ENCODE measurements at regions not wholly inside any gene's neighbourhood (a gene's known extent, or its start where the extent isn't known, plus 50 kb on each side); places are given as distances from the start of the nearest gene placed in this dataset.

DNA sequence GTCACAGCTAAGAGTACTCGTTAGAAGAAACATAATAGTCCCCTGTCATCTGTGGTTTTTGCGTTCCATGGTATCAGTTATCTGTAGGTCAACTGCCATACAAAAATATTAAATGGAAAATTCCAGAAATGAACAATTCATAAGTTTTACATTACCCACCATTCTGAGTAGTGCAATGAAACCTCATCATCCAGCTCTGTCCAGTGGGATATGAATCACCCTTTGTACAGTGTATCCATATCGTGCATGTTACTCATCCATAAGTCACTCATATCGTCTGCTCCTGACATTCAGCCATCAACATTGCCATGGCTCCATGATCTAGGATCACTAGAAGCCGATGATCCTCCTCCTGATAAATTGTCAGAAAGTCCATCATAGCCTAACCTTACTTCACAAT lies 174.9 kb upstream of the C11orf87 start:
- ATAC-seq (no peak), DNase-seq (no peak)
- peaks cover 5% of the 10 kb centered on the region for H3K9me3 Mint-ChIP-seq (ENCODE audit: low read depth)
- no peaks in the 10 kb centered on the region for H3K4me1 Mint-ChIP-seq
- H3K4me3 Mint-ChIP-seq, result no peak overlapping the region
- CTCF ChIA-PET, result no interaction called here
- H3K27me3 Mint-ChIP-seq, result no peaks in the 10 kb centered on the region
- H3K27ac Mint-ChIP-seq, result no peak overlapping the region
- no peaks in the 10 kb centered on the region for H3K36me3 Mint-ChIP-seq

GRCh38 chr11:109249597-109249996 lies 172.4 kb upstream of the C11orf87 start:
- H3K27me3 Mint-ChIP-seq, result no peaks in the 10 kb centered on the region
- CTCF ChIA-PET, result no interaction called here
- H3K36me3 Mint-ChIP-seq, result no peaks in the 10 kb centered on the region
- no peak overlapping the region for H3K27ac Mint-ChIP-seq
- no peaks in the 10 kb centered on the region for H3K4me1 Mint-ChIP-seq
- H3K4me3 Mint-ChIP-seq, result no peak overlapping the region
- H3K9me3 Mint-ChIP-seq (ENCODE audit: low read depth), result peaks cover 3% of the 10 kb centered on the region
- no peak for DNase-seq
- ATAC-seq, result no peak

DNA sequence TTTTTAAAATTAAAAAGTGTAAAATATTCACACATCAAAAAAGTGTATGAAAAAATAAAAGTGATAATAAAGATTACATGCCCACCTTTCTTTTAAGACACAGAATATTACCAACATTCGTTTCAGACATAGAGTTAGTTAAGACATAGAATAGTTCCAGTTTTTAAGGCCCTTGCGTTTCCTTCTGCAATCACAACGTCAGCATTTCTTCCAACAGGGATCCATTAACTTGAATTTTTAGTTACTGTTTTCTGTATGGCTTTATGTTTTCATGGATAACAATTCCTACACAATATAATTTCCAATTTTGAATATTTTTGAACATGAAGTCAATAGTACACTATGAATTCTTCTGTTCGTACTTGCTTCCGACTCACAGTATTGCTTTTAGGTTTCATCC lies 170.8 kb upstream of the C11orf87 start:
- no peak overlapping the region for H3K4me3 Mint-ChIP-seq
- H3K27ac Mint-ChIP-seq, result no peak overlapping the region
- DNase-seq (no peak), ATAC-seq (no peak)
- CTCF ChIA-PET, result no interaction called here
- H3K4me1 Mint-ChIP-seq, result no peaks in the 10 kb centered on the region
- no peaks in the 10 kb centered on the region for H3K36me3 Mint-ChIP-seq
- H3K9me3 Mint-ChIP-seq (ENCODE audit: low read depth), result peaks cover 3% of the 10 kb centered on the region
- H3K27me3 Mint-ChIP-seq, result no peaks in the 10 kb centered on the region

DNA sequence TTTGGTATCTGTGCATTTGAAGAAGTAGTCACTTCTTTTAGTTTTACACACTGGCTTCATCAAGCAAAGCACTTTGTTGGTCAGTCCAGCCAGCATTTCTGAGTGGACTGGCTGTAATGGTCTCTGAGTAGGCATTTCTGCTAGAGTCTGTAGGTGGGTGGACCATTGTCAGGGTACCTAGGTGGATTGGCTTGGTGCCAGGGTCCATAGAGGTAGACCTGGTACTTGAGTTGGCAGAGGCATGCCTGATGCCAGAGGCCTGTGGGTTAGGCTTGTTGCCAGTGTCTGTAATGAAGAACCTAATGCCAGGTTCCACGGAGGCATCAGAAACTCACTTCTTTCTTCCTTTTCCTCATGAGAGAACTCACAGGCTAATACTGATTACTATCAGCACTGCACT lies 157.9 kb upstream of the C11orf87 start:
- H3K4me3 Mint-ChIP-seq, result no peak overlapping the region
- no peak for DNase-seq
- H3K27ac Mint-ChIP-seq, result no peak overlapping the region
- no peak for ATAC-seq
- H3K9me3 Mint-ChIP-seq (ENCODE audit: low read depth), result peaks cover 11% of the 10 kb centered on the region
- no peaks in the 10 kb centered on the region for H3K27me3 Mint-ChIP-seq
- H3K36me3 Mint-ChIP-seq, result no peaks in the 10 kb centered on the region
- CTCF ChIA-PET, result no interaction called here
- H3K4me1 Mint-ChIP-seq, result no peaks in the 10 kb centered on the region

DNA sequence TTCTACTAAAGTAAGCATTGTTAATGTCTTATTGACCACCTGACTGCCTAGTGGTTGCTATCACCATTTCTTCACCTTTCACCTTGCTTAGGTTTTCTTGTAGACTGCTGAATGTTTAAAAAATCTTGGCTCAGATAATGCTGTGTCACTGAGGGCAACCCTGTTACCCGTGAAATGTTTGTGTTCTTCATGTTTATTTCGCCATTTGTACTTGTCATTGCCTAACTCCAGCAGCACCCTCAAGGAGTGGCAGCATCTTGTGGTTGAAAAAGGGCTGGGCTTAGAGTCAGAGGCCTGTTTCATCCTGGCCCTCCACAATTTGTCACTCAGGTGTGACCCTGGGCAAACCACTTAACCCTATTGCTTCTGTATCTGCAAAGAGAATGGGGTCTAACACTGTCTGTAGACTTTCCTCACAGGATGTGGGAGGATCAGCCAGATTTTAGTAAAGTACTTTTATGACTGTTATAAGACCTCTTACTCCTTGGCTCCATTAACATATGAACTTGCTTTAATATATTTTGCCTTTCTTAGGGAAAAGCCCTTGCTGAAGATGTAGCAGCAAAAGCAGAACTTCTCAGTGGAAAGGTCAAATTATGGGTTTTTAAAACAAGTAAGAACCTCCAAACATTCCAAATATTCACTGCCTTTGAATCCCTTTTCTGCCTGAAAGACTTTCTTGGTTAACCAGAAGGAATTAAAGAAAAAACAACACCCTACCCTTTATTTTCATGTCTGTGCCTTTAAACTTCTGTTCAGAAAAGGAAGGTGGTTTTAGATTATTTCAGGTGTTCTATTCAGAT lies 154.5 kb upstream of the C11orf87 start:
- Mint-ChIP-seq H3K27me3 (no peaks in the 10 kb centered on the region), H3K27ac (no peak overlapping the region), H3K9me3 (ENCODE audit: low read depth) (peaks cover 11% of the 10 kb centered on the region), H3K4me3 (no peak overlapping the region), H3K4me1 (no peaks in the 10 kb centered on the region), H3K36me3 (no peaks in the 10 kb centered on the region)
- CTCF ChIA-PET, result no interaction called here
- ATAC-seq, result no peak
- DNase-seq, result no peak

GRCh38 chr11:109275931-109276330 lies 146.1 kb upstream of the C11orf87 start:
- CTCF ChIA-PET, result no interaction called here
- DNase-seq (no peak), ATAC-seq (no peak)
- Mint-ChIP-seq H3K27me3 (no peaks in the 10 kb centered on the region), H3K27ac (no peak overlapping the region), H3K9me3 (ENCODE audit: low read depth) (peaks cover 9% of the 10 kb centered on the region), H3K4me1 (peaks cover 5% of the 10 kb centered on the region), H3K4me3 (no peak overlapping the region), H3K36me3 (no peaks in the 10 kb centered on the region)

- Mint-ChIP-seq H3K36me3 (no peaks in the 10 kb centered on the region), H3K4me3 (no peak overlapping the region), H3K4me1 (no peaks in the 10 kb centered on the region), H3K27ac (no peak overlapping the region), H3K27me3 (no peaks in the 10 kb centered on the region), H3K9me3 (ENCODE audit: low read depth) (peaks cover 6% of the 10 kb centered on the region)
- no peak for ATAC-seq
- CTCF ChIA-PET, result no interaction called here
- DNase-seq, result no peak
These were observed 136.5 kb upstream of the C11orf87 start for GRCh38 chr11:109285465-109285864.

DNA sequence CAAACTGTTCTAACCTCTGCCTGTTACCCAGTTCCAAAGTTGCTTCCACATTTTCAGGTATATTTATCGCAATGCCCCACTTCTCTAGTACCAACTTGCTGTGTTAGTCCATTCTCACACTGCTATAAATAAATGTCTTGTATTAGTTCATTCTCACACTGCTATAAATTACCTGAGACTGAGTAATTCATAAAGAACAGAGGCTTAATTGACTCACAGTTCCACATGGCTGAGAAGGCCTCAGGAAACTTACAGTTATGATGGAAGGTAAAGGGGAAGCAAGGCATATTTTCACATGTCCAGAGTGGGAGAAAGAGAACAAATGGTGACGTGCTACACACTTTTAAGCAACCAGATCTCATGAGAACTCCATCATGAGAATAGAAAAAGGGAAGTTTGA lies 130.4 kb upstream of the C11orf87 start:
- CTCF ChIA-PET, result no interaction called here
- H3K27me3 Mint-ChIP-seq, result no peaks in the 10 kb centered on the region

DNA sequence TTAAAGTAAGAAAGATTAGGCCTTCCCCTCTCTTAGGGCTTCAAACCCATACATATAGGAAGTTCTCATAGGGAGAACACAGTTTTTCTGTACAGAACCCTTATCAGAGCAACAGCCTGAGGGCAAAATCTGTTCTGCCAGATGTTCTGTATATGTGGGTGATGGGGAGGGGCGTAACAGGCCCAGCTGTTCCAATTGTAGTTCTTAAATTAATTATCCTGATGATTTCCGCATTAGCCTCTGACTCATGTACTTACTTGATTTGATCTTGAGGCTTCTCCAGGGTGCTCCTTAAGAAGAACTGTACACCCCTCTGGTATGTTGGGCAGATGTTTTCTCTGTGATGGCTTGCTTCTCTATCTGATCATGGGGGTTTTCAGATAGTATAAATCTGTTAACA lies 123.1 kb upstream of the C11orf87 start:
- H3K4me1 Mint-ChIP-seq, result no peaks in the 10 kb centered on the region
- H3K27ac Mint-ChIP-seq, result no peak overlapping the region
- no peaks in the 10 kb centered on the region for H3K9me3 Mint-ChIP-seq (ENCODE audit: low read depth)
- H3K36me3 Mint-ChIP-seq, result no peaks in the 10 kb centered on the region
- CTCF ChIA-PET, result no interaction called here
- DNase-seq (no peak), ATAC-seq (no peak)
- no peaks in the 10 kb centered on the region for H3K27me3 Mint-ChIP-seq
- H3K4me3 Mint-ChIP-seq, result no peak overlapping the region

More for the DNA sequence above, 130.4 kb upstream of the C11orf87 start:
- no peaks in the 10 kb centered on the region for H3K36me3 Mint-ChIP-seq
- no peak overlapping the region for H3K27ac Mint-ChIP-seq
- H3K4me3 Mint-ChIP-seq, result no peak overlapping the region
- H3K4me1 Mint-ChIP-seq, result no peaks in the 10 kb centered on the region
- ATAC-seq, result no peak
- no peaks in the 10 kb centered on the region for H3K9me3 Mint-ChIP-seq (ENCODE audit: low read depth)
- DNase-seq, result no peak

- H3K4me1 Mint-ChIP-seq, result no peaks in the 10 kb centered on the region
- H3K27me3 Mint-ChIP-seq, result no peaks in the 10 kb centered on the region
- ATAC-seq (no peak), DNase-seq (no peak)
- CTCF ChIA-PET, result no interaction called here
- no peak overlapping the region for H3K27ac Mint-ChIP-seq
- H3K9me3 Mint-ChIP-seq (ENCODE audit: low read depth), result no peaks in the 10 kb centered on the region
- H3K36me3 Mint-ChIP-seq, result no peaks in the 10 kb centered on the region
- H3K4me3 Mint-ChIP-seq, result no peak overlapping the region
These were observed 121.8 kb upstream of the C11orf87 start for GRCh38 chr11:109300211-109300610.

DNA sequence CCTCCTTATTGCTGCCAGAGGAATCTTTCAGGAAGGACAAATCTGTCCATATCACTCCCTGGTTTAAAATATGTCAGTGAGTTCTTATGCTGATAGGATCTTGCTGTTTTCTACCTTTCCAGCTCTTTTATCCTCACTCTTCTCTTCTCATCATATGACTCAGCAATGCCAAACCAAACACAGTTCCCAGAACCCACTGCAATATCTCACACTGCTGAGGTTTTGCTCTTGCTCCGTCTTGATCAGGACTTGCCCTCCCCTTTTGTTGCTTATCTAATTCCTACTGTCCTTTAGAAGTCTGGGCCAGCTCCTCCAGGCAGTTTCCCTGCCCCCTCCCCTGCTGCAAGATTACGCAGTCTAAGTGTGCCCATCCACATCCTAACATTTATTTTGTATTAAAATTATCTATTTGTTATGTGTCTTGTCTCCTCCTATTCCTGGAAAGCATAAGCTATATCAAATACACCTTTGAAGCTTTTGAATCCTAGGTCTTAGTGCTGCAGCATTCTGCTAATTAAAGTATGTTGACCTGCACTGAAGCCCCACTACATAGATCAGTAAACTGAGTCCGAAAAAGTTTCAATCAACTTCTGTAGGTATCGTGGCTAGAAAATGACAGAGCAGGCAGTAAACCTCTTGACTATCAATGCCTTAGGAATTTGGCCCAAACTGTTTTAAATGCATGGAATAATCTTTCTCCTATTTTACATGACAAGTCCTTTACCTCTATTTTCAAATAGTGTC lies 119.2 kb upstream of the C11orf87 start:
- Mint-ChIP-seq H3K4me3 (no peak overlapping the region), H3K9me3 (ENCODE audit: low read depth) (no peaks in the 10 kb centered on the region), H3K36me3 (no peaks in the 10 kb centered on the region), H3K4me1 (no peaks in the 10 kb centered on the region), H3K27ac (no peak overlapping the region), H3K27me3 (no peaks in the 10 kb centered on the region)
- DNase-seq, result no peak
- CTCF ChIA-PET, result no interaction called here
- ATAC-seq, result no peak

DNA sequence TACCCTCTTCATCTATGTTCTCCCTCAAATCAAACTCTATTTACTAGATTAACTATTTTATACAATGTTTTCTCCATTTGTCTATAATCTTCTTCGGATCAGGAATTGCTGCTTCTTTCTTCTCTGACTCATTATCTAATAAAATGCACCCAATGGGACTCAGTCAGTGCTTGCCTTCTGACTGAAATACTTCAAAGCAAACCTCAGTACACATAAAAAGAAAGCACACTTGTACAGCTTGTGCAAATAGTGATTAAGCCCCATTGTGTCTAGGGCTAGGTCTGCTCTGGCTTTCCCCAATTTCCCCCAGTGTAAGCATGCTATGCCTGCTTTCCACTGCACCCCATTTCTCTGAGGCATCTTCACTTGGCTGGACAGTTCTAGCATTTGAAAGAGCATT lies 118.6 kb upstream of the C11orf87 start:
- Mint-ChIP-seq H3K9me3 (ENCODE audit: low read depth) (no peaks in the 10 kb centered on the region), H3K36me3 (no peaks in the 10 kb centered on the region), H3K27me3 (no peaks in the 10 kb centered on the region), H3K27ac (no peak overlapping the region), H3K4me3 (no peak overlapping the region), H3K4me1 (no peaks in the 10 kb centered on the region)
- DNase-seq (no peak), ATAC-seq (no peak)
- CTCF ChIA-PET, result no interaction called here

DNA sequence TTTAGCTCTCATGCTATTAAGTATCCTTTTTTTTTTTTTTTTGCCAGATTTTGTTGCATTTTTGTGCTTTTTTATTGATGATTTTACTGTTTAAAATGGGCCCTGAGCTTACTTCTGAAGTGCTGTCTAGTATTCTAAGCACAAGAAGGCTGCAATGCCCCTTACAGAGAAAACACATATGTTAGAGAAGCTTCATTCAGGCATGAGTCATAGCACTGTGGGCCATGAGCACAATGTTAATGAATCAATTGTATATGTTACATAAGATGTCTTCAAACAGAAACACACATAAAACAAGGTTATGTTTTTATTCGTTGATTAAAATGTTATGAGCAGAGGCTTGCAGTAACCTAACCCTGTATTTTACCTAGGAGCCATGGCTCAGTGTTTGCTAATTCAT lies 117.8 kb upstream of the C11orf87 start:
- Mint-ChIP-seq H3K4me3 (no peak overlapping the region), H3K27ac (no peak overlapping the region), H3K4me1 (no peaks in the 10 kb centered on the region), H3K9me3 (ENCODE audit: low read depth) (no peaks in the 10 kb centered on the region), H3K27me3 (no peaks in the 10 kb centered on the region), H3K36me3 (no peaks in the 10 kb centered on the region)
- ATAC-seq, result no peak
- DNase-seq, result no peak
- CTCF ChIA-PET, result no interaction called here

- H3K4me3 Mint-ChIP-seq, result no peak overlapping the region
- ATAC-seq, result no peak
- CTCF ChIA-PET, result no interaction called here
- H3K9me3 Mint-ChIP-seq (ENCODE audit: low read depth), result no peaks in the 10 kb centered on the region
- no peak overlapping the region for H3K27ac Mint-ChIP-seq
- no peaks in the 10 kb centered on the region for H3K27me3 Mint-ChIP-seq
- H3K36me3 Mint-ChIP-seq, result no peaks in the 10 kb centered on the region
- no peak for DNase-seq
- H3K4me1 Mint-ChIP-seq, result no peaks in the 10 kb centered on the region
These were observed 117.0 kb upstream of the C11orf87 start for GRCh38 chr11:109305009-109305408.
